GM19438 (cell line): ENCODE measurements at regions not wholly inside any gene's neighbourhood (a gene's known extent, or its start where the extent isn't known, plus 50 kb on each side); places are given as distances from the start of the nearest gene placed in this dataset.
A peak's percentile ranks its signal among the peaks of the same experiment; 100 is the strongest.
"Not testable (repeated sequence)": the region's sequence is repeated elsewhere in the genome, so short reads cannot be mapped to it uniquely, and the experiment has no call there.

Experiments used
- ATAC-seq: cut with Tn5 transposase; IDR thresholded peaks from one replicate; pipeline ENCODE4 v1.9.1; 2021; ENCODE audit warnings: low read depth; ENCODE audit not compliant: unreplicated experiment

DNA sequence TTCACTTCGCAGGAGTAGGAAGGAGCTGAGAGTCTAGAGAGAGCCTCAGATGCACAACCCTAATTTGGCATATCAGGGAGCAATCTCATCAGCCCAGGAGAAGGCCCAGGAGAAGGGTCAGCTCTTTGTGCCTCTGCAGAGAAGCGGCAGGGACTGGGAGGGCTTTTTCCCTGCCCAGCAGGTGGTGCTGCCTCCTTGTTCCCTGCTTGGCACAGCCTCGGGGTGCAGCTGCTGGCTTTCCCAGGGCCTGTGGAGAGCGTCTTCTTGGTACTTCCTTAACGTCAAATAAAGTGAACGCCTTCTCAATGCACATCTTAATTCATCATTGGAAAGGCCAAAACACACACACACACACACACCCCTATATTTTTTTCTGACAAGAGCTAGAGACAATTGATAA is 519.3 kb downstream of the GOLGA6L6 start:
- ATAC-seq: not testable (repeated sequence)

DNA sequence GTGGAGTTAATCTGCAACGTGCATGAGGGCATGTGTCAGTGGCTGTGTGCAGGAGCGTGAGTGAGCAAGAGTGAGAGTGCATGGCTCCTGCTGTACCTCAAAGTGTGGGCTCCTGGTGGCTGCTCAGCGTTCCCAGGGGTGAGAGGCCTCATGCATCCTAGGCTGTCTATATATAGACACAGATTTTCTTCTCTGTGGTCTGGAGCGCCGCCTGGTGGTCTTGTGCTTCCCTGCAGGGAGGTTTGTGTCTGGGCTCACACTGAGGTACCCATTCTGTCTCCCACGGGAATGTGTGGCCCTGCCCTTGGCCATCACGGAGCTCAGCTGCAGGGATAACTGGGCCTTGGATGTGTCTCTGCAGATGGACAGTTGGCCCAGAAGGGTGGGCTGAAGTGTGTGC is 520.2 kb downstream of the GOLGA6L6 start:
- ATAC-seq: peak; percentile 66

- ATAC-seq: not testable (repeated sequence)
Measured at GRCh38 chr15:20020588-20020987, 521.0 kb downstream of the GOLGA6L6 start.

DNA sequence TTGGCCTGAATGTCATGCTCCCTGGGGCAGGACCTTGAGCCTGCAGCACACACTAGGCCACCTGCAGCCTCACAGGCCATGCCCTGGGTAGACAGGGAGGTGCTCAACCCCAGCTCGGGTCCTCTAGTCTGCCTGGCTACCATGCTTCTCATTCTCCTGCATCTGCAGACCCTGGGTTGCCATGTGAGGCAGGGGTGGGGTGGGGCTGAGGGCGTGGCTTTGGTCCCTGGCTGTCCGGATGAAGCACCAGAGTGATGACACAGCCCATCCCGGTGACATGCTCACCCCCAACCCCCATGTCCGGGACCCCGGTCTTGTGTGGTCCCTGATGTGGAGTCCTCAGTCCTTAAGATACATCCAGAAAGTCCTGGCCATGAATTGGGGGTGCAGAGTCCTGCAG is 521.8 kb downstream of the GOLGA6L6 start:
- not testable (repeated sequence) for ATAC-seq

DNA sequence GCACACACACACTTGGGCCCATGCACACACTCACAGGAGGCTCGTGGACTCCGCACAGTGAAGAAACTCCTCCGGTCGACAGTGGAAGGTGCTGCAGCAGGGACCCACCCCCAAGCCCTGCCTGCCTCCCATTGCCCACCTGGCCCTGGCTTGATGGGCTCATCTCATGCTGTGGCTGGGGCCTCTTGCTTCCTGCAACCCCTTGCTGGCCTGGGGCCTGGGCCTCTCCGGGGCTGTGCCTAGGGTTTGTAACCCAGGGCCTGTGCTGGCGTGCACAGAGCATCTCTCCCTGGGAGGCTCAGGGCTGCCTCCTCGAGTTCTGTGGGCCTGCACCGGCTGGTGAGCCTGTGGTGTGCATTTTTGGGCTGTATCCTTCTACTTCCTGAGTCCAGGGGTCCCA is 524.0 kb downstream of the GOLGA6L6 start:
- not testable (repeated sequence) for ATAC-seq

DNA sequence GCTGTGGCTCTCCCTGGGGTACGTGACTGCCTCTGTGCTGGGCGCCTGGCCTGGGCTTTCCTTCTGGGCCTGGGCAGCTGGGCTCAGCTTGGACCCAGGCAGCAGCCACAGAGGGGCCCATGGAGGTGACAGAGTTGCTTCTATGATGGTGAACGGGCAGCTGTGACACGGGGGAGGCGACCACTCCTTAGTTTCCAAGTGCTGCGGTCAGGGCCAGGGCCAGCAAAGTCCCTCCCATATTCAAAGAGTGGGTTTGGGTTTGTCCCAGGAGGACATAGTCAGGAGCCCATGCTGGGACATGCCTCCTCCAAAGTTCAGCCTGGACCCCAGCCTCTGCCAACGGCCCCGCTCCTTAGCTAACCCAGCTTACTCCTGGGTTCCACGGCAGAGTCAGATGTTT is 524.7 kb downstream of the GOLGA6L6 start:
- ATAC-seq: not testable (repeated sequence)

DNA sequence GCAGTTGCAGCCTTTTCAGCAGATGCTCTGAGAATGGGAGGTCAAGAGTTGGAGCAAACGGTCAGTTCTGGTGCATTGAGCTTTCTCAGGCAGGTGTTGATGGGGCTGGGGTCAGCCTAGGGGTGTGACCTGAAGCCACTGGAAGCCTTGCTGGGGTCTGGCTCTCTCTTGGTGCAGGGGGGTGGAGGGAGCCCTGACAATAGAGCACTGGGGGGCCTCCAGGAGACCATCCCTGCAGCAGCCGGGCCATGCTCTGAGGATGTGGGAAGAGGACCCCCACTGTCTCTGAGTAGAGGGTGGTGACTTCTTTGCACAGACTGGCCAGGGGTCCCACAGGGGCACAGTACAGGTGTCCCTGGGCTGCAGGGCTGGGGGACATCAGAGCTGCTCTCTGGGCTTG is 528.8 kb downstream of the GOLGA6L6 start:
- ATAC-seq: not testable (repeated sequence)

DNA sequence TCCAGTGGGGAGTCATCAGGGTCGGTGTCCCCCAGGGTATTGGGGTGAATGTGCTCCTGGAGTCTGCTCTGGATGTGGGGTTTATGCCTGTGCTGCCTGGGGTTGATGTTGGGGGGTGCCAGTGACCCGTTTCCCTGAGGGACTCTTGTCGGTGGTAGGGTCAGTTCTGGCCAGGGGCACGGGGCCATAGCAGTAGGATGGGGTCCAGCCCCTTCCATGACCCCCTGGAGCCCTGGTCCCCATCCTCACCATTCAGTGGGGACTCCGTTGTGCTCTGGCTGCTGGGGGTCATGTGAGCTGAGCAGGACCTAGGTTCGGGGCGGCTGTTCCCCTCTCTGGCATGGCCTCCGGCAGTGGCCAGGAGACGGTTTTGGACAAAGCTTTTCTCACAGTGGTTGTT is 530.8 kb downstream of the GOLGA6L6 start:
- ATAC-seq: not testable (repeated sequence)

DNA sequence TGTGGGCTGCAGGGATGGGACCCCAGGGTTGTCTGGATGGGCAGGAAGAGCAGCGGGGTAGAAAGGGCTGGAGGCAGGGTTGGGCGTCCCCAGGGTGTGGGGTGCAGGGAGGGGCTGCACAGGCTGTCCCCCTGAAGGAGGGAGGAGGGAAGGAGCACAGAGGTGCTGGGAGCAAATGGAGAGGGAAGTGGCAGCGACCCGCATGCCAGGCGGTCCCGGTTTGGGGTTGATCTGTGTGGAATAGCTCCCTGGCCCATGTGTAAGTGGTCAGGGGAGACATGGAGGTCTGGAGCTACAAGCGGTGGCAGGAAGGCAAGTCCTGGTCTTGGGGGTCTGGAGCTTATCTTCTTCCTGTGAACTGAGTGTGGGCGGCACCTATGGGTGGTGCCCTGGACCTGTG is 532.0 kb downstream of the GOLGA6L6 start:
- ATAC-seq: not testable (repeated sequence)

GRCh38 chr15:20007338-20007737 is 534.3 kb downstream of the GOLGA6L6 start:
- not testable (repeated sequence) for ATAC-seq

DNA sequence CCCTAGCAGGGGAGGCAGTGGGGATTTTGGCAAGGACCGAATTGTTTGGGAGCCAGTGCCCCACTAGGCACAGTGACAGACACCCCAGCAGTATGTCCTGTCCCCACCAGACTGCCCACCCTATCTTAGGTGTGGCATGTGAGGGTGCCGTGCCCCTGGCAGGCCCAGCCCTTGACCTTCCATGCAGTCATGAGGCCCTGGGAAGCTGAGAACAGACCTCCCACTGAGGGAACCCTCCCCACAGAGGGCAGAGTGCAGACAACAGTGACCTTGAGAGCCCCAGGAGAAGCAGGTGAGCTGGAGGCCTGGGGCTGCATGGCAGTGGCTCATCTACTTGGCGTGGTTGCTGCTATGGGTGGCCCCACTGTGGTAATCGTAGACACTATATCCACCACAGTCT is 538.1 kb downstream of the GOLGA6L6 start:
- not testable (repeated sequence) for ATAC-seq

DNA sequence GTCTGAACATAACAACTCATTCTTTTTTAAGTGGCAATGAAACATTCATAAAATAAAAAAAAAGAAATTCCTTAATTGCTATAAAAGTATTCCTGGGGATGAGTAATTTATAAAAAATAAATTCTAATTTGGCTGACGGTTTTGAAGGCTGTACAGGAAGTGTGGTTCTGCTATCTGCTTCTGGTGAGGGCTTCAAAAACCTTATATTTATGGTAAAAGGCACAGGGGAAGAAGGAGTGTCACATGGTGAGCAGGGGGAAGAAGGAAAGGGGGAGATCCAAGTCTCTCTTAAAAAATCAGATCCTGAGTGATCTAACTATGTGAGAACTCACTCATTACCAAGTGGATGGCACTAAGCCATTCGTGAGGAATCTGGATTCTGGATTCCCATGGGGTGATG is 539.0 kb downstream of the GOLGA6L6 start:
- not testable (repeated sequence) for ATAC-seq

GRCh38 chr15:19996574-19997194 is 544.9 kb downstream of the GOLGA6L6 start:
- ATAC-seq: not testable (repeated sequence)

DNA sequence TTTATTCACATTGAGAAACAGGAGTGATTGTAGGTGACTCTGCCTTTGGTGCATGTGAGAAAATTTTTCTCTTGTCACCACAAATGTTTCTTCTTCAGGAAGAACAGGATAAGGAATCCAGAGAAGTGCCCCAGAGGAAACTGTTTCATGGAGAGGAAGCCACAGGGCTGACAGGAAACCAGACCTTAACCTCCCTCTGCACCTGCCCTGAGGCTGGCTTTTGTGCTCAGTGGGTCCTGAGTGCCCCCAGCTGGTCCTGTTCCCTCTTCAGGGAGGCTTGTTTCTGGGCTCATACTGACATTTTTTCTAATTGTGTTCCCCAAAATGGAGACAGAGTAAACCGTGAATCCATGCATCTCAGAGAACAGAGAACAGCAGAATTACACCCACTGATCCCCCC is 546.3 kb downstream of the GOLGA6L6 start:
- ATAC-seq: not testable (repeated sequence)

DNA sequence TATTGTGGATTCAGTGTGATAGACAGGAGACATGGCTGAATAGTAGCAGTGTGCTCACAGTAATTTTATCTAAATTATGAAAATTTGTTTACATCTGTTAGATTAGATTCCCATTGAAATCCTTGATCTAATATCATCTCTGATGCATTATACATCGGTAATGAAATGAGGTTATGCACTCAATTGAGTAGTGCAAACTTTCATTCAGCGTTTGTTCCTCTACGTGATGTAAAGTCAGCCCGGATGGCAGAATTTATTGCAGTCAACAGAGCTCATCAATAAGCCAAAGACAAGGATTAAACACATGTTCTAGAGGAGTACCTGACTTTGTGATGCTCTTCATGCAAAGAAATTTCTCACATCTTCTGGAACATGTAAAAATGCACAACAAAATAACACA is 549.2 kb downstream of the GOLGA6L6 start:
- no peak for ATAC-seq

DNA sequence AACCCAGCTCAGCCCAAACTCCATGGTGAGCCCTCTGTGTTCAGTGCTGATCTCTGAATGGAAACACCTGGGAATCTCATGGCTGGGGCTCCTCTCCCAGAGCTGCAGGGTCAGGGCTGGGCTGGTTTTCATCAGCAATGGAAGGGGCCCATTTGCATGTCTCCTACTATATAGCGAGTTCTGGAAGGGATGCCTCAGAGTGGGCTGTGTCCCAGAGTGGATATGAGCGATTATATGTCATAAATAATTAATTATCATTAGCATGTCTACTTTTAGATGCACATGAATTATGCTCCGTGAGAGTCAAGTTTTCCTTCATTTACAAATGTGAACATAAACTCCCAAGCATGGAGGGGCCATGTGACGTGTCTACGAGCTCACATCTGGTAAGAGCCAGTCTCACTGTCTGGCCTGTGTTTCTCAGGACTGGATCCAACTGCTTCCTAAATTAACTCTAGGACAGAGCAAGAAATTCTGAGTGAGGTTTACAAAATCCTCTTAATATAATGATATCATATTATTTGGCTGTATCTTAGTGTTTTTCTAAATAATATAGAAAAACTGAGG is 553.4 kb downstream of the GOLGA6L6 start:
- no peak for ATAC-seq

DNA sequence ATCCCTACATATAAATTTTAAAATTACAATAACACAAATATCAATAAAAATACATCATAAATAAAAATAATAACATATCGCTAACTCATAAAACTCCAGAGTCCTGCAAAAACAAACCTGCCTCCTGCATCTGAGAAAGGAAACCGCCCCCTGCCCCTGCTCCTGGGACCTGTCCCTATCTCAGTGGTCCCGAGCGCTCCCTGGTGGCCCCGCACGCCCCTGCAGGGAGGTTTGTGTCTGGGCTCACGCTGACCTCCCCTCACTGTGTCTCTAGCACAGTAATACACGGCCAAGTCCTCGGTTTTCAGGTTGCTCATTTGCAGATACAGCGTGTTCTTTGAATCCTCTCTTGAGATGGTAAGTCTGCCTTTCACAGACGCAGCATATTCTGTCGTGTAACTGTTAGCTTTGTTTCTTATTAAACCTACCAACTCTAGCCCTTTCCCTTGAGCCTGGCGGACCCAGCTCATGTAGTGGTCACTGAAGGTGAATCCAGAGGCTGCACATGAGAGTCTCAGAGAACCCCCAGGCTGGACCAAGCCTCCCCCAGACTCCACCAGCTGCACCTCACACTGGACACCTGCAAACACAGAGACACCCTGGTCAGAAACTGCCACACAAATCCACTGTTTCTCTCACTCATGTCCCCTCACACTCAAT is 554.1 kb downstream of the GOLGA6L6 start:
- no peak for ATAC-seq

DNA sequence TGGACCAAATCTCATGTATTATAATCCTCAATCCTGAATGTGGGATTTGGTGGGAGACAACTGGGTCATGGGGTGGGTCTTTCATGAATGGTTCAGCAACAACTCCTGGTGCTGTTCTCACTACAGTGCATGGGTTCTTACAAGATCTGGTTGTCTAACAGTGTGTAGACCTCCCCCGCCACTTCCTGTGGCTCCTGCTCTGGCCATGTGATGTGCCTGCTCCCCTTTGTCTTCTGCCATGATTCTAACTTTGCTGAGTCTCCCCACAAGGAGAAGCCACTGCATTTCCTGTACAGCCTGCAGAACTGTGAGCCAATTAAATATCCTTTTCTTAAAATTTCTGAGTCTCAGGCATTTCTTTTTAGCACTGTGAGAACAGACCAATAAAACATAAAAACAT is 557.5 kb downstream of the GOLGA6L6 start:
- ATAC-seq: no peak

DNA sequence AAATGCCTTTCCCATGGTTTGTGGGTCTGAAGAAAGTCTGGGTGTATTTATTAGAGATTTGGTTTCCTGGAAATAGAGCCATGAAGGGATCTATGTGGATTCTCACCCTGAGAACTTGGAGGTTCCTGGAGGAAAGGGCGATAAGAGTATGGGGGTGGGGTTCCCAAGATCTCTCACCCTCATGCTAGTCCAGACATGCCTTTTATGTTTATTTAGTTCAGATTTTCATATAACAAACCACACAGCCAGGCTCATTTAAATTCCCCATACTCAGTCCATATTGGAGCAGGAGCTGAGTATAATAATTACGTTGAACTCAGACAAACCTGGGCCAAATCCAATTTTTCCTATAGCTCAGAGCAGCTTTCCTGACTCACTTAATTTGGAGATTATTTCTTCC is 566.6 kb downstream of the GOLGA6L6 start:
- ATAC-seq: no peak

- no peak for ATAC-seq
Measured at GRCh38 chr15:19973718-19974117, 567.9 kb downstream of the GOLGA6L6 start.

DNA sequence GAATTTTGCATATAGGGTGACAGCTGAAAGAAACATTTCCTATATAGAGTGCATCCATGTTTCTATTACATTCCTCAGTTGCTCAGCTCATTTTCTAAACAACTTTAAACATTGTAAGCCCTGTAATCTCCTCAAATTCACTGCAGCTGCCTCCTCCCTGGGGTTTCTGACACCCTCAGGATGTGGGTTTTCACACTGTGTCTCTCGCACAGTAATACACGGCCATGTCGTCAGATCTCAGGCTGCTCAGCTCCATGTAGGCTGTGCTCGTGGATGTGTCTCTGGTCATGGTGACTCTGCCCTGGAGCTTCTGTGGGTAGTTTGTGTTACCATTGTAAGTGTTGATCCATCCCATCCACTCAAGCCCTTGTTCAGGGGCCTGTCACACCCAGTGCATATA is 569.0 kb downstream of the GOLGA6L6 start:
- not testable (repeated sequence) for ATAC-seq

- not testable (repeated sequence) for ATAC-seq
Measured at GRCh38 chr15:19965574-19965973, 576.0 kb downstream of the GOLGA6L6 start.
